HG03378 (cell line): ENCODE measurements at regions not wholly inside any gene's neighbourhood (a gene's known extent, or its start where the extent isn't known, plus 50 kb on each side); places are given as distances from the start of the nearest gene placed in this dataset.
"Not testable (repeated sequence)": the region's sequence is repeated elsewhere in the genome, so short reads cannot be mapped to it uniquely, and the experiment has no call there.

Experiments
- ATAC-seq: cut with Tn5 transposase; IDR thresholded peaks from one replicate; pipeline ENCODE4 v1.9.1; 2021; ENCODE audit warnings: mild to moderate bottlenecking, moderate library complexity; ENCODE audit not compliant: unreplicated experiment

DNA sequence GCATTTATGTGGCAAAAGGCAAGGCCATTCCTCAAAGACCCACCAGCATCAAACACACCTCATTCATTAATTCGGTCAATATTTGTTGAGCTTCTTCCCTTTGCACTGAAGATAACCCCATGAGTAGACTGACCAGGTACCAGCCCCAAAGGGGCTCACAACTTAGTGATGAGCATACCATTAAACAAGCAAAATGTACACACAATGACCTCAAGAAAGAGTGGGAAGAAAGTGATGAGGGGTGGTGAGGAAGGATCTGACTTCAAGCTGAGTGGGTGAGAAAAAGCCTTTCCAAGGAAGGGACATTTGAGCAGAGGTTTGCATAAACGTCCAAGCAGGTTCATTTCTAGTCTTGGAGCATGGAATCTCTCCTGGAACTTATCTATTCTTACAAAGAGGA lies 562.5 kb downstream of the TOX3 start:
- no peak for ATAC-seq

DNA sequence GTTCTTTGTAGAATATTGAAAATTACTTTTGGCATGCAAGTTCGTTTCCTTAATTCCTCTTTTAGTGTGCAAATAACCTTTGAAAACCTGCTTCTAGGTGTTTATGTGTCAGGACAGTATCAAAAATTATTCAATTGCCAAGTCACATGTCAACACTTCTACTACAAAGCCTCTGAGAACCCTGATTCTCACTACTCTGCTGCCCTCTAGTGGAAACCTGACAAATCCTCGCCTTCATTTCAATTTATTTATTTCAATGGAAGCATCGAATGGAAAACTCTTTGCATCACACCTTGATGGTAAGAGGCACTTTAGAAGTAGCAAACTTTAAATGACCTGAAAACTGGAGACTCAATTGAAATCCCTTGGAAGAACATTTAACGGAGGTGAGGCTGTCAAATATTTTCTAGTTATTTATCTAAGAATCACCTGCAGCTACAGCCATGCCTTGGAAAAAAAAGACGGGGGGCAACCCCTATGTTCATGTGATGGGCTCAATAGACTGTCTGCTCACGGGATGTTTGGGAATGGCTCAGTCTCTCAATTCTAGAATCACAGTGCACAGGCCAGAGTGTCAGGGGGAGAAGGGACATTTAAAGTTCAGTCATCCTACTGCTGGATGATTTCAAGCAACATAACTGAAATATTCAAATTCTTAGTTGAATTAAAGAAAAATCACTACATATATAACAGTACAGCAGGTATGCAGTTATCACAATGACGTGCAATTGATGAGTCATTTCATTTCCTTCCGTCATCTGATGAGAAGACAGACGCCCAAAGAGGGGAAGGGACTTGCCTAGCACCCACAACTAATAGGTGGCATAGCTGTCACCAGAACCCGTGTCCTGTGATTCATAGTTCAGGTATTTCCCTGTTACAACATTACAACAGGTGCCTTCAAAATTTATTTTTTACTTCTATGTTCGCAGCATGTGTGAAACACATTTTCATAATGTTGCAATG lies 563.9 kb downstream of the TOX3 start:
- ATAC-seq = peak; percentile 60

DNA sequence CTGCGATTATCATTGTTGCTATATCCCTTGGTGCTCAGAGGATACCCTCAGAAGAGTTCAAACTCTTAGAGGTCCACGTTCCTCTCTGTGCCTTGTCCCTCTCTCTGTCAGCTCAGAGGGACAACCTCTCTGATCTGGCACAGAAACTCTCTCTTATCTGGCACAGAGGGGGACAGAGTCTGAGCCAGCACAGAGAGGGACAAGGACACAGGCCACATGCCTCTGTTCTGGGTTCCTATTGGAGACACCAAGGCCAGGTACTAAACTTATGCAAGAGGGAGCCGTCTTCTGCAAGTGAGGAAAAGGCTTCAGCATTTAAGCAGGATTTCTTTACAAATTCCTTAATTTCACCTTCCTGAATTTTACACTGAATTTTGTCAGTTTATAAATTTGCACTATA lies 565.2 kb downstream of the TOX3 start:
- ATAC-seq = no peak

DNA sequence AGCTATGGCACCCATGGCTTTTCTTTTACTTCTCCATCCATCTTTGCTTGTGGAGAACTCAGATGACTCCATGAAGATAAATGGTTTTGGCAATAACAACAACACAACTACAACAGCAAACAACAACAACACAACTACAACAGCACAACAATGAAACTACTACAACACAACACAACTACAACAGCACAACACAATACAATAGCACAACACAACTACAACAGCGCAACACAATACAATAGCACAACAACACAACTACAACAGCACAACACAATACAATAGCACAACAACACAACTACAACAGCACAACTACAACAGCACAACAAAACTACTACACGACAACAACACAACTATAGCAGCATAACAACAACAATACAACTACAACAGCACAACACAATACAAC lies 569.4 kb downstream of the TOX3 start:
- not testable (repeated sequence) for ATAC-seq

DNA sequence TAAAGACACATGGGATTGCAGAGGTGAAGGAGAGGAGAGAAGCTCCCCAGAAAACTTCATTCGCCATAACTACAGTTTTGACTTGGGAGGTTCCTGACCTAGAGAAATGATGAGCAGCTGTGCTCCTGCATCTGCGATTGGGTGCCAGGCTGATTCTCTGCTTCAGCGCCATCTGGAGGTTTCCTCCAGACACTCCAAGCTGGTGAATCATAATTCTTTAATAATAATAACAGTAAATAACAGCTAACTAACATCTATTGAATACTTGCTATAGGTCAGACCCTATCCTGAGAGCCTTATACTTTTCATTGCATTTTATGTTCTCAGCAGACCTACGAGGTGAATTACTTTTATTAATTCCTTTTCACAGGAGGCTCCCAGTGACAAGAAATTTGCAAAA lies 575.8 kb downstream of the TOX3 start:
- ATAC-seq = no peak

DNA sequence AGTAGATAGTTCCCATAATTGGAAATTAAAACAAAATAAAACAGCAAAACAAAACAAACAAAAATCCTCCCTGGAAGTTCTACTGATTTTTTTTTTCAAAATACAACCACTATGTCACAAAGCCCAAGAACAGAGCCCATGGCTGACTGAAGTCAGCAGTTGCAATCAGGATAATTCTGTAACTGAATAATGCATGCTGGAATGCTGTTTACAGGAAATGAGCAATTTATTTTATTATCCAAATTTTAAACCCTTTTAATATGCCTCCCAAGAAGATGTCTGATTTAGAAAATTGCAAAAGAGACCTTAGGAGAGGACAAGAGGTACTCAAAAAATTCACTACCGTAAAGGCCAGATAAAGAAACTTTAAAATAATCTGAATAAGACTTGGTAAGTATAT lies 578.2 kb downstream of the TOX3 start:
- no peak for ATAC-seq

DNA sequence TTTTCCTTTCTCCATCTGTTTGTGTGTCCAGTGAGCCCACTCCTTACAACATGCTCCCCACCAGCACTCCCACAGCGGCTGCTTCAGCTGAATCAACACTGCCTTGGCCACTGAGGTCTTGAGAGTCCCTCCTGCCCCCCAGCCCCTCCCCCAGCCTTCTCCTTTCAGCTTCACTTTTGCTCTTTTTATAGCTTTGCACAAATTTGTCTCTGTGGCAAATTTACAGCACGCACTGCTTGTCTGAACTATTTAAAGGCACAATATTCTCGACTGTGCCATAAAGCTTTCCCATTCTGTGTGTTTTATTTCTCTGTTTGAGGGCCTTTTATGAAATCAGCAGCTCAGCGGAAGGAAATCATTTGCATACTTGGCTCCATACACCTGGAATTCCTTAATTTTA lies 579.3 kb downstream of the TOX3 start:
- no peak for ATAC-seq

DNA sequence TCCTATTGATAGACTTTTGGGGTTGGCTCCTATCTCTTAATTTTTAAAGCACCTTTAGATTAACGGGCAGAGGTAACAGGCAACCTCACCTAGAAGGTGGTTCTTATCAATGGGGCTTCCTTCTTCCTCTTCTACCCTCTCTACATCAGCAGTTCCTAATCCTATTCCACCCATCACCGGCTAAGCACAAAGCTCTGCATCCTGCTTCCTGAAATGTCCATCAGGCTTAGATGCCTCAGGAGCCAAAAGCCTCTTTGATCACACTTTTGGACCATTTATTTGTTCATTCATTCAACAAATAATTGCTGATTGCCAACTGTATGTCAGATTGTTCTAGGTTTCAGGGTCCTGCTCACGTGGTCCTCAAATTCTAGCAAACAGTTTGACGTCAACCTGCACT lies 586.0 kb downstream of the TOX3 start:
- no peak for ATAC-seq

DNA sequence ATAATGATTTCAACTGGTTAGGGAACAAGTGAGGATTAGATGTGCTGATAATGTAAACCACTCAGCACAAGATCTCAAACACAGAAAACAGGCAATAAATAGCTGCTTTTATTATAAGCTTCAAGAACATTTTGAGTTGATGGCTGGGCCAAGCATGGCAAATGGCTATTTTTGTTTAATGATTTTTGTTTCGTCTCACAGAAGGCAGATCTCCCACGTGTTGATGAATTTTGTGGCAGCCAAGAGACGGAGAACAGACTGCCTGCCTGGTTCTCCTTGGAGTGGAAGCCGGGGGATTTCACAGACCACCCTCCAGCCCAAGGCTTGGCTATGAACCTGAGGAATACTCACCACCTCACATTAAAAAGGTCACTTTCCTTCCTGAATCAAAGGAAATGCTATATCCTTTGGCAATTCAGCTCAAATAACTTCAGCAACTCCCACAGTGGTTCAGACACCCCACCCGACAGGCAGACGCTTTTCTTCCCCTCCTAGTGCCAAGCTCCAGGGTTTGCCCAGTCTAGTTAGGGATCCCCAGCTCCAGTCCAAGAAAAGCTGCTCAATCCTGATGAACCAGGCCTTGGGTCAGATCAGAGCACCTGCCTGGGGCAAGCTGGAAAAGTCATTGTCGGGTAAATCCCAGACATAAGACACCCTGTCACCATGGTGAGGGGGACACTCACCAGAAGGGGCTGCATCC lies 593.5 kb downstream of the TOX3 start:
- no peak for ATAC-seq

DNA sequence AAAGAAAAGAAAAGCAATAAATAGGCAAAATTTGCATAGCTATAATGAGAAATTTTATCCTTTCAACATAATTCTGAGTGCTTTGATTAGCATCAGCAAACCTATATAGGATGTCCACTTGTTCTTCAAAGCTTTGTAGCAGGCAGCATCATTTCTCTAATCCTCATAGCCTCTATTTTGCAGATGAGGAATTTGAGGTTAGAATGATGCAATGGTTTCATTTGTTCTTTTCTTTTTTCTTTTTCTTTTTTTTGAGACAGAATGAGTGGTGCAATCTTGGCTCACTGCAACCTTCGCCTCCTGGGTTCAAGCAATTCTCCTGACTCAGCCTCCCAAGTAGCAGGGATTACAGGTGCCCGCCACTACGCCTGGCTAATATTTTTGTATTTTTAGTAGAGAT lies 594.4 kb downstream of the TOX3 start:
- no peak for ATAC-seq

DNA sequence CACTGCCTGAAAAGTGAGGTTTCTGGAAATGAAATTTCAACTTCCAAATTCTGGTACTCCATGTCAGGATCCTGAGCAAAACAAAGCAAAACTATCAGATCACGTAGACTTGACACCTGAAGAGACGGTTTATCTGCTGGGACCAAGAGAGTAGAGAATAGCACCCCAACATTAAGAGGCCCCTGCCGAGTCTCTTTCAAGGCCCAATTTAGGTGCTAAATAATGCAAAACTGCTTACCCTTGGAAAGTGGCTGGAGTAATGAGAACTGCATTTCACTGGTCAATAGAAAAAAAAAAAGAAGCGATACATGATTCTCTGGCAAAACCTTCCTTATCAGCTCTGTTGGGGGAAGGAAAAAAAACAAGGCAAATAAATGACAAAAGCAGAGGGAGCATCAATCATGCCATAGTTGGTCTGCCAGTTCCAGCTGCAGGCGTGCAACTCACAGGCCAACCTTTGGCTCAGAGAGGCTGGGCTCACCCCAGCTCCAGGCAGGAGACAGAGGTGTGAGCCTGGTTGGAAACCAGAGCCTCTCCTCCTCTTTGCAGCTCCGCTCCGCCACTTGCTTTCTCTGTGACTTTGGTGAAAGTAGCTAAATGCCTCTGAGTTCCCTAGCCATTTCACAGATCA lies 595.2 kb downstream of the TOX3 start:
- ATAC-seq = no peak

DNA sequence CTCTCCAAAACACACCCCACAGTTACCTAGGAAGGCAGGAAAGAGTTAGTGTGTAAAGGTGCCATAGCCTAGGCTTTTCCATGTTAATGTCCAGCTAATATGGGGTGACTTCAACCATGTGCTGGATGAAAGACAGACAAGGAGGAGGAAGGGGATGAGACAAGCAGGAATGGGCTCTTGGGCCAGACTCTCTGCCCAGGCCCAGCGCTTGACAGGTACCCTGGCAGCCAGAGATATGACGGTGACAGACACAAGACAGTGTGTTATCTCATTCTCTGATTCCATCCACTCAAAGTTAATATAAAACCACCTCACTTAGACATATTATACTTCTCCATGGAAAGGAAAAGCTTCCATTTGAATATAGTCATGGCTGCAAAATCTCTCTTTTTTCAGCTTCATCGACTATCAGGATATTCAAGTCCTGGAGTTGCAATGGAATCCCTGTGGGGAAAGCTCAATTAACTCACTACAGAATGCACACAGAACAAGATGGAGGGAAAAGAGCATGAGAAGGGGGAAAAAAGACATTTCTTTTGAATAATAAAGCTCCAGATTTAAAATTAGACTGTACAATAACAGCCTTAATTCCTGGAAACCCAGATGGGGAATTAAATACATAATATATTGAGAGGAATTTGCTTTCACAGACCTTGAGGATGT lies 596.7 kb downstream of the TOX3 start:
- no peak for ATAC-seq

DNA sequence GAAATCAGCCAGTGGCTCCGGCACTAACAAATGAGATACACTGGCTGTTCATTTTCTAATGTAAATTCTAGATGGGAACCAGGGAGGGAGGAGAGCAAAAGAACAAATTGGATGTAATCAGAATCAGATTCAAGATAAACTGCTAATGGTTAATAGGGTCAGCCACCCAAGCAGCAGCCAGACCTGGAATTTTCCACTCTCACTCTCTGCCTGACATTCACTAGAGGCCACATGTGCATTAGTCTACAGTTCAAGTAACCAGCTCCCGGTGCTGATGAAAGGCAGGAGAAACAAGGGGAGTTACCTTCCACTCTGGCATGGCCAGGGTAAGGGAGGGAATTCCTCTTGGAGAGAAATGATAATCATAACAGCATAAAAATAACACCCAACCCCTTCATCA lies 597.7 kb downstream of the TOX3 start:
- ATAC-seq = no peak

DNA sequence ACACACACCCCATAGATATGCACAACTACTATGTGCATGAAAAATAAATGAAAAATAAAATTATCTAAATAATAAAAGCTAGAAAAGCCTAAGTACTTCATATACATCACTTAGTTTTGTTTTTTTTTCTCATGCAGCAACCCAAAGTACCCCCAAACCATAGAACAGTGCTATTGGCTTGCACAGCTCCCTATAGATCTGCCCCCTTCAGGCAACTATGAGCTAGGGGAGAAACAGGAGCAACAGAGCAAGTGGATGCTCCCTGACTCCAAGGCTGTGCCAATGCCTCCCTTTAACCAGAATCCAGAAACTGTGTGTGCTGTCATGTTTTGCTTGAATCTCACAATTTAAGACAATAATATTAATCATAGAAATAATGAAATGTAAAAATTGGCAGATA lies 605.5 kb downstream of the TOX3 start:
- no peak for ATAC-seq

DNA sequence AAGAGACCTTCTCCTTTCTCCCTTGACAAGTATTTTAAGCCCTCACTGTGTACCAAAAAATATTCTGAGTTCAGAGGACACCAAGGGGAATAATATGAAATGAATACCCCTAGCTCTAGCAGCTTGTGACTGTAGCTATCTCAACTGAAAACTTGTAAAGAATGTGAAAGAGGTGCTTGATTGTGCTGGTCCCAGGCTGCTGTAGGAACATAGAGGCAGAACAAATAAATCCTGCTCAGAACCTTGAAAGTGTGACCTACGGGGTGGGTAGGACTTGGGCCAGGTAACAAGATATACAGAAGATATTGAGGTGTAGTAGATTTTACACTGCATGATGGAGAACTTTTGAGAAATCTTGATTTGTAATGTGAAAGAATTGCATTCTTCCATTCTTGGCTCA lies 606.8 kb downstream of the TOX3 start:
- no peak for ATAC-seq

DNA sequence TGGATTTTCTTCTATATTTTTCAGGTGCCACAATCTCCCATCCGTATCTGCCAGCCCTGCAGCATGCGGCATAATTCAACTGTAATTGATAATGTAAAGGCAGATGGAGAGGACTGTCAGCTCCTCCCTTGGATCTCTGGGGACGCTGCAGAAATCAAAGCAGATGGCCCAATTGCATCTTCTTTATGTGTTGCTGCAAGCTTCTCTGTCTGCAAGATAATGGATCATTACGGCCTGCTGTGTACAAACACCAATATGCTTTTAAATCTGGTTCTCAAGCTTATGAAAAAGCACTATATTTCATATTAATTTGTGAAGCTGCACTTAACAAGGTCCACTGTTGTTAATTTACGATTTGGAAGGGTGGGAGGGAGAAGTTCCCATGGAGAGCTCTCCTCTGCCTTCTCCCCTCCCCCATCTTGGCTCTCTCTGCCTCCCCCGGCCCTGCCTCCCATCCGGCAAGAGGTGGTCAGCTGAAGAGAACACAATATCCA lies 607.5 kb downstream of the TOX3 start:
- no peak for ATAC-seq

DNA sequence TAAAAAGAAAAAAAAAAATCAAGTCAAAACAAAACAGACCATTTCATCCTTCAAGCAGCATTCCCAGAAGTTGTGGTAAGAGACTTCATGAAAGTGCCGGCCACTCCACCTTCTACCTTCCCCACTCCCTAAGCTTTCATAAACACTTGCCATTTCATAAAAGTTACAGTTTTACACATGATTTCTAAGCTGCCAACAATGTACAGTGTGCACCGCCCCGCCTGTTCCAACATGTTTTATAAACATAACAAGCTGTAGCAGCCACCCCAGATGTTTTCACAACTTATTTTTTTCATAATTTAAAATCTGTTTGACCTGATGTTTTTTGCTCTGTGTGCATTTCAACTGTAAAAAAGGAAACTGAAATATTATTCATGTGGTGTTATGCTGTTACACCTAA lies 608.1 kb downstream of the TOX3 start:
- ATAC-seq = no peak

DNA sequence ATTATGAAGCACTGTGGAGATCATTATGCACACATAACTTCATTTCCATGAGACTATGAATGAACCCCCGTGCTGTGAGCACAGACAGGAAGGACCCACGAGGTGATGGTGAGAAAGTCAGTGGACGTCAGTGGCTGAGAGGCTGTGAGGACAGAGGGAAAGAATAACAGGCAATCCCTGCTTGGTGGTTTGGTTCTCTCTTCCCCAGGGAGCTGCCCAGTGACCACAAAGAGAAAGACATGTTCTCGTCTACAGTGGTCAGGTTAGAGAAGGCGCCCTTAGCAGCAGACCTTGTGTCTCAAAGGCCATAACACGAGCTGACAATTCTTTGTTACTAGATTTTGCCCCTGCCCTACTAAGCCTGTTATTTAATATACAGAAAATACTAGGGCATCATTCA lies 609.2 kb downstream of the TOX3 start:
- ATAC-seq = no peak

DNA sequence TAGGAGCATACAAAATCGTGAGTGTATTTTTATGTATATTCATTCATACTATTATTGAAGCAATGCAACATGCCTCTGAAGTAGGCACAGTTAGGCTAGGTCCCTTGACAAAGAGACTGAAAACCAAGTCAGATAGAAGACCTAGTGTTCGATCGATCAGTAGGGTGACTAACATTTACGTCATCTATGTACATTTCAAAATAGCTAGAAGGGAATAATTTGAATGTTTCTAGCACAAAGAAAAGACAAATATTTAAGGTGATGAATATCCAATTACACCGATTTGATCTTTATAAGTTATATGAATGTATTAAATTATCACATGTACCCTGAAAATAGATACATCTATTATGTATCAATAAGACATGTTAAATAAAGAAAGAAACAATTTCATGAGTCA lies 610.1 kb downstream of the TOX3 start:
- no peak for ATAC-seq

DNA sequence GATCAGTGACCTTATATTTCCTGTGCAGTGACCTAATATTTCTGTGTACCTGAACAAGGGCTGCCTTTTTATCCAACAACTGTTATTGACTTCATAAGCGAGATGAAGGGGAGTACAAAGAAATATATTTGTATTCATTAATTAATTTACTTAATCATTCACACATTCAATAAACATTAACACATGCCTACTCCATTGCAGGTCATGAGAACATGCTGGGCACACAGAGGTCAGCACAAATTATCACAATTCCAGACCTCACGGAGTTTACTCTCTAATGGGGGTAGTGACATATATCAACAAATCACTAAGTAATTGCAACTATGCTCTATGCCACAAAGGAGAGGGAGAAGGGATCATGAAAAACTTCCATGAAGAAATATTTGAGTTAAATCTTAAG lies 614.6 kb downstream of the TOX3 start:
- no peak for ATAC-seq

DNA sequence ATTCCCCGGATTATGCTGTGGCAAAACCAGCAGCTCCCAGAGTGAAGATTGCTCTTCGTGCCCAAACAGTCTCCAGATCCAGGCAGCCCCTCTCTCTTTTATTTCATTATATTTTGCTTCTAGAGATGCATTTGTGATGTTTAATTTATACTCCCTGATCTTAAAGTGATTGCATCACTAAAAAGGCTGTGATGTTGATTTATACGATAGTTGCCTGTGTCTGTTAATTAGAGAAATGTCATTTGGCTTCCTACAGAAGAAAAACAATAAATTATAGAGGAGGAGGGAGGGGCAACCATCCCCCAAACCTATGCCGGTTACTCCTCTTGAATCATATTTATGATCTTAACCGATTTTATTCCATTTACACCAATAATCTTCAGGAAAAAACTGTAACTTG lies 615.3 kb downstream of the TOX3 start:
- ATAC-seq = no peak
